T-helper 2 cell treated with Interferon-gamma antibody and Interleukin-4, amounts not matched to agents 5 μg/mL and 100 μg/mL, for 36 hours (primary cell): ENCODE measurements at regions not wholly inside any gene's neighbourhood (a gene's known extent, or its start where the extent isn't known, plus 50 kb on each side); places are given as distances from the start of the nearest gene placed in this dataset.

ENCODE experiments used
- DNase-seq: peaks from one replicate; pipeline ENCODE4 v3.0.0; 2021; ENCODE audit warnings: low spot score
- H3K27ac Mint-ChIP-seq: one replicate; pipeline ENCODE4 v1.8.0; 2021; ENCODE audit warnings: mild to moderate bottlenecking, mixed read lengths
- H3K27me3 Mint-ChIP-seq: one replicate; pipeline ENCODE4 v1.8.0; 2021; ENCODE audit warnings: low read depth, mixed read lengths
- H3K36me3 Mint-ChIP-seq: one replicate; pipeline ENCODE4 v1.8.0; 2021; ENCODE audit warnings: low read depth, mixed read lengths
- H3K4me1 Mint-ChIP-seq: one replicate; pipeline ENCODE4 v1.8.0; 2021; ENCODE audit warnings: low read depth, mixed read lengths
- H3K4me3 Mint-ChIP-seq: one replicate; pipeline ENCODE4 v1.8.0; 2022; ENCODE audit warnings: mild to moderate bottlenecking, moderate library complexity, mixed read lengths
- H3K9me3 Mint-ChIP-seq: one replicate; pipeline ENCODE4 v1.8.0; 2021; ENCODE audit warnings: mixed read lengths

DNA sequence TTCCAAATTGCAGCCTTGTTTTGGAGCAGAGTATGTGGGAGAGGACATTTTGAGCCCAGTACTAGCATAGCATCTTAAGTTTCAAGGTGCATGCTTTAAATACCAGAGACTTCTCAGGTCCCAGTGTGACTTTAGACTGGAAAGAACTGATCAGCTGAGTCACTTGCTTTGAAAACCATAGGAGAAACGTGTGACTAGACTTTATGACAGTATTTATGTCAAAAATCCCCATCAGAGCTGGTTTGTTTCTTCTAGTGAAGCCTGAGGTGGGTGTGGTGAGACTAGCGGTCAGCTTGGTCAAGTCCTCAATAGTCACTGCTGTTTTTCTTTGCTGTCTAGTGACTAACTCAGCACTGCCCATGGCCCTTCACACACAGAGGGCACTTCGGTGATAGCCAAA lies 724.2 kb downstream of the GATA3 start:
- Mint-ChIP-seq H3K9me3 (peaks cover 22% of the 10 kb centered on the region), H3K27me3 (no peaks in the 10 kb centered on the region), H3K4me3 (no peak overlapping the region), H3K36me3 (peaks cover 15% of the 10 kb centered on the region), H3K27ac (no peak overlapping the region), H3K4me1 (peaks cover 27% of the 10 kb centered on the region)
- DNase-seq: peak; percentile 40

DNA sequence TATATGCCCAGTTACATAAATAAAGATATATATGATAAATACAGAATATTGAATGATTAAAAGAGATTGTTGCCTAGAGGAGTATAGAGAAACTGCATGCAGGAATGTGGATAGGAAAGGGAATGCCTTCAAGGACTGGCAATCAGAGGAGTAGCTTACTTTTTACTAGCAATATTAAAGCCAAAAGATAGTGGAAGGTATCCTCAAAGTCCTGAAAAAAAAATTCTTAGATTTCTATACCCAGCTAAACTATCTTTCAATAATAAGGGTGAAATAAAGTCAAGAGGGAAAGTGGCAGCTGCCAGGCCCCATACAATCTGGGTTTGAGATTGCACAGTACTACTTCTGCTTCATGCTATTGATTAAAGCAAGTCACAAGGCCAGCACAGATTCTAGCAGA lies 733.2 kb downstream of the GATA3 start:
- peaks cover 51% of the 10 kb centered on the region for H3K9me3 Mint-ChIP-seq
- no peaks in the 10 kb centered on the region for H3K27me3 Mint-ChIP-seq
- H3K36me3 Mint-ChIP-seq: peaks cover 10% of the 10 kb centered on the region
- no peak overlapping the region for H3K27ac Mint-ChIP-seq
- DNase-seq: no peak
- no peak overlapping the region for H3K4me3 Mint-ChIP-seq
- H3K4me1 Mint-ChIP-seq: no peaks in the 10 kb centered on the region

- H3K27ac Mint-ChIP-seq: no peak overlapping the region
- peaks cover 5% of the 10 kb centered on the region for H3K4me1 Mint-ChIP-seq
- peaks cover 2% of the 10 kb centered on the region for H3K36me3 Mint-ChIP-seq
- H3K27me3 Mint-ChIP-seq: no peaks in the 10 kb centered on the region
- no peak for DNase-seq
- H3K9me3 Mint-ChIP-seq: peaks cover 47% of the 10 kb centered on the region
- no peak overlapping the region for H3K4me3 Mint-ChIP-seq
These were observed 735.9 kb downstream of the GATA3 start for GRCh38 chr10:8790390-8790789.

GRCh38 chr10:8794860-8795259 lies 740.4 kb downstream of the GATA3 start:
- Mint-ChIP-seq H3K4me1 (peaks cover 5% of the 10 kb centered on the region), H3K4me3 (no peak overlapping the region), H3K27ac (no peak overlapping the region), H3K27me3 (no peaks in the 10 kb centered on the region), H3K9me3 (peaks cover 14% of the 10 kb centered on the region), H3K36me3 (no peaks in the 10 kb centered on the region)
- peak; percentile 48 for DNase-seq

- Mint-ChIP-seq H3K4me3 (no peak overlapping the region), H3K27me3 (no peaks in the 10 kb centered on the region), H3K4me1 (peaks cover 4% of the 10 kb centered on the region), H3K9me3 (peaks cover 18% of the 10 kb centered on the region), H3K36me3 (peaks cover 3% of the 10 kb centered on the region), H3K27ac (no peak overlapping the region)
- DNase-seq: peak; percentile 64
These were observed 745.9 kb downstream of the GATA3 start for GRCh38 chr10:8800426-8800825.

GRCh38 chr10:8803992-8804391 lies 749.5 kb downstream of the GATA3 start:
- Mint-ChIP-seq H3K4me3 (no peak overlapping the region), H3K36me3 (peaks cover 5% of the 10 kb centered on the region), H3K27ac (no peak overlapping the region), H3K9me3 (peaks cover 25% of the 10 kb centered on the region), H3K4me1 (peaks cover 4% of the 10 kb centered on the region), H3K27me3 (no peaks in the 10 kb centered on the region)
- no peak for DNase-seq

DNA sequence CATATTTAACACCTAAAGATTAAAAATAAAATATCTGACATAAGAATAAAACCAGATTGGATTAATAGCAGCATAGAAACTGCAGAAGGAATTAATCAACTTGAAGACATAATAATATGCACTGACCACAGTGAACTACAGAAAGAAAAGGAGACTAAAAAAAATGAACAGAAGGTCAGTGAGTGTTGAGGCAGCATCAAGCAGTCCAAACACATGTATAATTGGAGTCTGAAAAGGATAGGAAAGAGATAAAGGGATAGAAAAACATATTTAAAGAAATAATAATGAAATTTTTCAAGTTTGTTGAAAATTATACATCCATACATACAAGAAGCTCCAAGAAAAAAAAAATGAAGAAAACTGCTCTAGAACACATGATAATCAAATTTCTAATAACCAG lies 756.2 kb downstream of the GATA3 start:
- Mint-ChIP-seq H3K27ac (no peak overlapping the region), H3K36me3 (peaks cover 10% of the 10 kb centered on the region), H3K27me3 (no peaks in the 10 kb centered on the region), H3K4me1 (no peaks in the 10 kb centered on the region), H3K4me3 (no peak overlapping the region), H3K9me3 (peaks cover 21% of the 10 kb centered on the region)
- no peak for DNase-seq

DNA sequence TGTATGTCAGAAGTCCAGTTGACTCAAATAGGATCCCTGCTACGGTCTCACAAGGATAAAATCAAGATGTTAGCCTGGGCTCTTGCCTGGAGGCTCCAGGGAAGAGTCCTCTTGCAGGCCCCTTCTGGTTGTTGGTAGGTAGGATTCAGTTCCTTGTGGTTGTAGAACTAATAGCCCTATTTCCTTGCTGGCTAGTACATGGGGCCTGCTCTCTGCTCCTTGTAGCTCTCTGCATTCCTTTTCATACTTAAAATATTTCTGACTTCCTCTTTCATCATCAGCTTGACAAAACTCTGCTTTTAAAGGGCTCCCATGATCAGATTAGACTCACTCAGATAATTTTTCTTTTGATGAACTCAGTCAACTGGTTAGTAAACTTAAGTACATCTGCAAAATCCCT lies 756.7 kb downstream of the GATA3 start:
- no peak for DNase-seq
- peaks cover 10% of the 10 kb centered on the region for H3K36me3 Mint-ChIP-seq
- peaks cover 18% of the 10 kb centered on the region for H3K9me3 Mint-ChIP-seq
- no peak overlapping the region for H3K4me3 Mint-ChIP-seq
- no peaks in the 10 kb centered on the region for H3K4me1 Mint-ChIP-seq
- H3K27me3 Mint-ChIP-seq: no peaks in the 10 kb centered on the region
- H3K27ac Mint-ChIP-seq: no peak overlapping the region

DNA sequence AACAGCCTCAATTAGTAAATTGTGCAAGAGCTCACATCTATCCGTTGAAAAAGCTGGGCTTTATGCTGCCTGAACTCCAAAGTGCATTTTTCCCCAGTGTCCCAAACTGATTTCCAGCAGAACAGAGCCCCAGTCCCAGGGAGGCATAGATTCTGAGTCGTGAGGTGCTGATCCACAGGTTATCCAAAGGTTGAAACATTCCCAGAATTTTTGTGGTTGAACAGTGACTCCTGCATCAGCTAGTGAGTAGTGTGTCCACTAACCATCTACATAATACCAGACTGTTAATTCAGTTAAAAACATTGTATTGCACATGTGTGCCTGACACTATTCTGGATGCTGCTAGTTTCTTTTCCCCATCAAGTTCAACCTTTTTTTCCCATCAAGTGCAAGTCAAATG lies 761.5 kb downstream of the GATA3 start:
- no peak overlapping the region for H3K27ac Mint-ChIP-seq
- no peaks in the 10 kb centered on the region for H3K27me3 Mint-ChIP-seq
- no peak for DNase-seq
- H3K36me3 Mint-ChIP-seq: no peaks in the 10 kb centered on the region
- H3K9me3 Mint-ChIP-seq: no peaks in the 10 kb centered on the region
- H3K4me1 Mint-ChIP-seq: peaks cover 3% of the 10 kb centered on the region
- no peak overlapping the region for H3K4me3 Mint-ChIP-seq

GRCh38 chr10:8817299-8817698 lies 762.8 kb downstream of the GATA3 start:
- no peaks in the 10 kb centered on the region for H3K36me3 Mint-ChIP-seq
- H3K27me3 Mint-ChIP-seq: no peaks in the 10 kb centered on the region
- no peak overlapping the region for H3K4me3 Mint-ChIP-seq
- peaks cover 3% of the 10 kb centered on the region for H3K4me1 Mint-ChIP-seq
- DNase-seq: no peak
- no peak overlapping the region for H3K27ac Mint-ChIP-seq
- no peaks in the 10 kb centered on the region for H3K9me3 Mint-ChIP-seq

- Mint-ChIP-seq H3K36me3 (peaks cover 2% of the 10 kb centered on the region), H3K27ac (no peak overlapping the region), H3K4me3 (no peak overlapping the region), H3K4me1 (peaks cover 10% of the 10 kb centered on the region), H3K27me3 (no peaks in the 10 kb centered on the region), H3K9me3 (peaks cover 3% of the 10 kb centered on the region)
- DNase-seq: no peak
These were observed 771.1 kb downstream of the GATA3 start for GRCh38 chr10:8825611-8826010.

- peaks cover 3% of the 10 kb centered on the region for H3K36me3 Mint-ChIP-seq
- no peak overlapping the region for H3K4me3 Mint-ChIP-seq
- H3K9me3 Mint-ChIP-seq: peaks cover 3% of the 10 kb centered on the region
- no peaks in the 10 kb centered on the region for H3K27me3 Mint-ChIP-seq
- H3K4me1 Mint-ChIP-seq: peaks cover 22% of the 10 kb centered on the region
- no peak overlapping the region for H3K27ac Mint-ChIP-seq
- DNase-seq: no peak
These were observed 775.1 kb downstream of the GATA3 start for GRCh38 chr10:8829592-8829991.

DNA sequence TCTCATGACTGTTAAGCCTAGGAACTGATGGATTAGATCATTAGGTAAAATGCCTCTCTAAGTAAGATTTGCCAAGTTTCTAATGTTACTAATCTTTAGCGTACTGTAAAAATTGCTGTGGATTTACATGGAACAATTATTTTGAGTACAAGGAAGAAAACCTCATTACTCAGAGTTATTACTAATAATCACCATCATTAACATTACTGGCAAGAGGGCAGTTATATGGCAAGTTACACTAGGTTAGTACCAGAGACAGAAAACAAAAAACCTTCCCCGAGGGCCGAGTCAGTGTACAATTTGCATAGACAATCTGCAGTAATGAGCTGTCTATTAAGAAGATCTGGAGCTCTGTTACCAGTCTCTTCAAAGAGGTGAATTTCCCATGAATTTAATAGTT lies 775.6 kb downstream of the GATA3 start:
- no peaks in the 10 kb centered on the region for H3K27me3 Mint-ChIP-seq
- no peak for DNase-seq
- peaks cover 3% of the 10 kb centered on the region for H3K36me3 Mint-ChIP-seq
- peaks cover 3% of the 10 kb centered on the region for H3K9me3 Mint-ChIP-seq
- H3K4me1 Mint-ChIP-seq: peaks cover 26% of the 10 kb centered on the region
- H3K4me3 Mint-ChIP-seq: peak overlapping the region; percentile 39
- H3K27ac Mint-ChIP-seq: peak overlapping the region; percentile 69

- Mint-ChIP-seq H3K9me3 (peaks cover 3% of the 10 kb centered on the region), H3K4me3 (peak overlapping the region; percentile 24), H3K27ac (peak overlapping the region; percentile 41)
These were observed 776.4 kb downstream of the GATA3 start for GRCh38 chr10:8830876-8831275.

GRCh38 chr10:8835453-8836167 lies 781.1 kb downstream of the GATA3 start:
- DNase-seq: no peak
- Mint-ChIP-seq H3K27ac (no peak overlapping the region), H3K4me3 (no peak overlapping the region), H3K4me1 (peaks cover 20% of the 10 kb centered on the region), H3K27me3 (no peaks in the 10 kb centered on the region), H3K9me3 (peaks cover 13% of the 10 kb centered on the region), H3K36me3 (peaks cover 1% of the 10 kb centered on the region)

More at GRCh38 chr10:8830876-8831275, 776.4 kb downstream of the GATA3 start:
- DNase-seq: no peak
- Mint-ChIP-seq H3K27me3 (no peaks in the 10 kb centered on the region), H3K4me1 (peaks cover 28% of the 10 kb centered on the region), H3K36me3 (peaks cover 3% of the 10 kb centered on the region)
